Astrocyte of the cerebellum (primary cell): ENCODE measurements at regions not wholly inside any gene's neighbourhood (a gene's known extent, or its start where the extent isn't known, plus 50 kb on each side); places are given as distances from the start of the nearest gene placed in this dataset.

Source experiments
- DNase-seq: peaks from one replicate; pipeline ENCODE4 v3.0.0-alpha.2; 2011; ENCODE audit warnings: low read depth
- H3K4me3 ChIP-seq: 2 replicates; pipeline ENCODE4 v1.5.1; 2011; ENCODE audit warnings: mild to moderate bottlenecking, low read depth, low read length, moderate library complexity
- CTCF ChIP-seq: IDR thresholded peaks from 2 replicates; pipeline ENCODE4 v1.5.1; 2012; ENCODE audit warnings: low read length, low read depth, moderate library complexity, mild to moderate bottlenecking; ENCODE audit errors: missing control alignments
- in situ Hi-C: cut with HindIII; loops from 2 replicates; pipeline ENCODE4 v1.10.0; 2017; ENCODE audit warnings: low sequenced_read_pairs

GRCh38 chr12:77591959-77592743 lies 238.5 kb upstream of the NAV3 start:
- in situ Hi-C loops: no loop called here
- no peak overlapping the region for H3K4me3 ChIP-seq
- TF ChIP-seq CTCF: no peak
- DNase-seq: no peak

GRCh38 chr12:77590306-77590705 lies 240.4 kb upstream of the NAV3 start:
- in situ Hi-C loops: no loop called here
- no peak overlapping the region for H3K4me3 ChIP-seq
- no peak for TF ChIP-seq CTCF
- no peak for DNase-seq

GRCh38 chr12:77584860-77585259 lies 245.8 kb upstream of the NAV3 start:
- in situ Hi-C loops: no loop called here
- no peak for TF ChIP-seq CTCF
- H3K4me3 ChIP-seq: no peak overlapping the region
- DNase-seq: no peak

GRCh38 chr12:77578466-77579220 lies 252.1 kb upstream of the NAV3 start:
- in situ Hi-C loops: no loop called here
- TF ChIP-seq CTCF: no peak
- no peak for DNase-seq
- H3K4me3 ChIP-seq: no peak overlapping the region

- TF ChIP-seq CTCF: no peak
- in situ Hi-C loops: no loop called here
- no peak for DNase-seq
- H3K4me3 ChIP-seq: no peak overlapping the region
These were observed 252.9 kb upstream of the NAV3 start for GRCh38 chr12:77577791-77578190.

- DNase-seq: no peak
- H3K4me3 ChIP-seq: no peak overlapping the region
- in situ Hi-C loops: no loop called here
- no peak for TF ChIP-seq CTCF
These were observed 255.2 kb upstream of the NAV3 start for GRCh38 chr12:77575376-77575919.
